ENCODE measurements at regions not wholly inside any gene's neighbourhood (a gene's known extent, or its start where the extent isn't known, plus 50 kb on each side); places are given as distances from the start of the nearest gene placed in this dataset.

- Histone ChIP-seq H3K9me3 (no peaks in the 10 kb centered on the region), H3K36me3 (no peaks in the 10 kb centered on the region), H3K4me1 (no peaks in the 10 kb centered on the region), H3K27me3 (no peaks in the 10 kb centered on the region), H3K27ac (no peak overlapping the region), H3K4me3 (no peak overlapping the region)
- WGBS, 2 donors (ENCODE audit: low coverage in 1 of 2), result 78 to 89% methylated on average over 5 of the region's 7 CpGs
- TF ChIP-seq, protein P1, sequence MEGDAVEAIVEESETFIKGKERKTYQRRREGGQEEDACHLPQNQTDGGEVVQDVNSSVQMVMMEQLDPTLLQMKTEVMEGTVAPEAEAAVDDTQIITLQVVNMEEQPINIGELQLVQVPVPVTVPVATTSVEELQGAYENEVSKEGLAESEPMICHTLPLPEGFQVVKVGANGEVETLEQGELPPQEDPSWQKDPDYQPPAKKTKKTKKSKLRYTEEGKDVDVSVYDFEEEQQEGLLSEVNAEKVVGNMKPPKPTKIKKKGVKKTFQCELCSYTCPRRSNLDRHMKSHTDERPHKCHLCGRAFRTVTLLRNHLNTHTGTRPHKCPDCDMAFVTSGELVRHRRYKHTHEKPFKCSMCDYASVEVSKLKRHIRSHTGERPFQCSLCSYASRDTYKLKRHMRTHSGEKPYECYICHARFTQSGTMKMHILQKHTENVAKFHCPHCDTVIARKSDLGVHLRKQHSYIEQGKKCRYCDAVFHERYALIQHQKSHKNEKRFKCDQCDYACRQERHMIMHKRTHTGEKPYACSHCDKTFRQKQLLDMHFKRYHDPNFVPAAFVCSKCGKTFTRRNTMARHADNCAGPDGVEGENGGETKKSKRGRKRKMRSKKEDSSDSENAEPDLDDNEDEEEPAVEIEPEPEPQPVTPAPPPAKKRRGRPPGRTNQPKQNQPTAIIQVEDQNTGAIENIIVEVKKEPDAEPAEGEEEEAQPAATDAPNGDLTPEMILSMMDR (IDR thresholded peaks at IDR 0.05), result no peak
- TF ChIP-seq POLR2AphosphoS5 (IDR thresholded peaks at IDR 0.05), result no peak
- TF ChIP-seq POLR2A (IDR thresholded peaks at IDR 0.05), result no peak
- TF ChIP-seq EP300 (IDR thresholded peaks at IDR 0.05), result no peak
- ATAC-seq, result no peak
Observed at GRCh38 chr5:152838241-152838786, 433.2 kb upstream of the NMUR2 start.

- Histone ChIP-seq H3K9me3 (no peaks in the 10 kb centered on the region), H3K4me3 (no peak overlapping the region), H3K27me3 (no peaks in the 10 kb centered on the region), H3K27ac (no peak overlapping the region), H3K36me3 (no peaks in the 10 kb centered on the region), H3K4me1 (no peaks in the 10 kb centered on the region)
- WGBS, 2 donors (ENCODE audit: low coverage in 1 of 2), result 38 to 56% methylated on average over 1 of the region's 1 CpG
- TF ChIP-seq, protein P1 (IDR thresholded peaks at IDR 0.05), result no peak
- TF ChIP-seq POLR2A (IDR thresholded peaks at IDR 0.05), result no peak
- TF ChIP-seq EP300 (IDR thresholded peaks at IDR 0.05), result no peak
- TF ChIP-seq POLR2AphosphoS5 (IDR thresholded peaks at IDR 0.05), result no peak
- no peak for ATAC-seq
Observed at GRCh38 chr5:152844713-152845112, 439.6 kb upstream of the NMUR2 start.

DNA sequence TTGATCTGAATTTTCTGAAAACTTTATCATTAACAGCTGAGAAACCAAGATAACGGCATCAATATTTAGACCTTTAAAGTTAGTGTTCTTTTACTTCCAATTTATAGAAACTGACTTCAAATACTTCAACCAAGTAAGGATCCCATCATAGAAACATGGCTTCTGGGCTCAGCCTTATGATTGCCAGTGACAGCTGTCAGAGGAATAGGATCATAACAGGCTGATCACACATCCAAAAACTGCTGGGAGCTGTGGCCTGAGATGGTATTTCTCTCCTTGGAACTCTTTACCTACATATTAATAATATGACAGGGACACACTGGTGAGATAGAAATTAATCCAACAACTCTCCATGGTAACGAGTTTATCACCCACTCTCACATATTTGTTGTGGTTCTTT, 448.3 kb upstream of the NMUR2 start:
- Histone ChIP-seq H3K27me3 (no peaks in the 10 kb centered on the region), H3K36me3 (no peaks in the 10 kb centered on the region), H3K4me3 (no peak overlapping the region), H3K4me1 (no peaks in the 10 kb centered on the region), H3K9me3 (no peaks in the 10 kb centered on the region), H3K27ac (no peak overlapping the region)
- TF ChIP-seq POLR2A (IDR thresholded peaks at IDR 0.05) (no peak), EP300 (IDR thresholded peaks at IDR 0.05) (no peak), POLR2AphosphoS5 (IDR thresholded peaks at IDR 0.05) (no peak)
- TF ChIP-seq, protein P1 (IDR thresholded peaks at IDR 0.05), result no peak
- no peak for ATAC-seq
- WGBS, 2 donors (ENCODE audit: low coverage in 1 of 2), result 42 to 88% methylated on average over 2 of the region's 2 CpGs

GRCh38 chr5:152855441-152855840, 450.4 kb upstream of the NMUR2 start:
- Histone ChIP-seq H3K36me3 (no peaks in the 10 kb centered on the region), H3K9me3 (no peaks in the 10 kb centered on the region), H3K4me3 (no peak overlapping the region), H3K27me3 (no peaks in the 10 kb centered on the region), H3K4me1 (no peaks in the 10 kb centered on the region), H3K27ac (no peak overlapping the region)
- ATAC-seq, result no peak
- WGBS, 2 donors (ENCODE audit: low coverage in 1 of 2), result 54 to 76% methylated on average over 4 of the region's 4 CpGs
- TF ChIP-seq EP300 (IDR thresholded peaks at IDR 0.05), result no peak
- TF ChIP-seq, protein P1 (IDR thresholded peaks at IDR 0.05), result no peak
- no peak for TF ChIP-seq POLR2A (IDR thresholded peaks at IDR 0.05)
- no peak for TF ChIP-seq POLR2AphosphoS5 (IDR thresholded peaks at IDR 0.05)

DNA sequence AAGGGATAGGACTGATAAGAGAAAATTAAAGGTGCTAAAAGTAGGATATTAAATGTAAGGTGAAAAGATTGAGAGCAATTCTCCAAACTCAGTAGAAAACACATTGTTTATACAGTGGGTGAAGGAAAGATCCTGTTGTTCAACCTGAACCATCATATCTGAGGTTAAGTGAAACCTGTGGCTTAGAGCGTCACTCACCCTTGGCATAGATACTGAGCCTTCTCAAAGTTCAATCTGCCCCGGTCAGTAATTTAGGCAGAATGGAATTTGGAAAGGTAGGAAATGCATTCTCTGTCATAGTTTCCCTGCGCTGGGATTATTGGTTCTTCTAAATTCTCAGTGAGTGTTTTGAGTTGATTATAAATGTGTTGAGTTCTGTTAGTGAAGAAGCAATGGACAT, 456.2 kb upstream of the NMUR2 start:
- 67 to 93% methylated on average over 2 to 3 of the region's 3 CpGs for WGBS, 2 donors (ENCODE audit: low coverage in 1 of 2)
- H3K27ac ChIP-seq, result no peak overlapping the region
- H3K27me3 ChIP-seq, result no peaks in the 10 kb centered on the region
- no peaks in the 10 kb centered on the region for H3K36me3 ChIP-seq
- H3K4me3 ChIP-seq, result no peak overlapping the region
- TF ChIP-seq POLR2AphosphoS5 (IDR thresholded peaks at IDR 0.05), result no peak
- TF ChIP-seq, protein P1 (IDR thresholded peaks at IDR 0.05), result no peak
- no peak for TF ChIP-seq POLR2A (IDR thresholded peaks at IDR 0.05)
- TF ChIP-seq EP300 (IDR thresholded peaks at IDR 0.05), result no peak
- H3K4me1 ChIP-seq, result no peaks in the 10 kb centered on the region
- no peak for ATAC-seq
- H3K9me3 ChIP-seq, result no peaks in the 10 kb centered on the region
